KBM-7 (cell line): ENCODE measurements at regions not wholly inside any gene's neighbourhood (a gene's known extent, or its start where the extent isn't known, plus 50 kb on each side); places are given as distances from the start of the nearest gene placed in this dataset.

Experiments used
- DNase-seq: peaks from one replicate; pipeline ENCODE4 v3.0.0-alpha.2; 2015
- in situ Hi-C: fragments of 300-500 bp; cut with MboI; formaldehyde crosslinking; loops from 2 replicates; pipeline ENCODE4 v1.14.3; 2020; ENCODE audit warnings: low sequenced_read_pairs, low pct_unique_long_range_greater_than_20kb, mixed read lengths

- DNase-seq: peak; percentile 58
- in situ Hi-C loops: no loop called here
These were observed 508.6 kb downstream of the FLRT2 start for GRCh38 chr14:86038387-86039042.

- peak; percentile 37 for DNase-seq
- in situ Hi-C loops: no loop called here
These were observed 505.9 kb downstream of the FLRT2 start for GRCh38 chr14:86035882-86036281.

GRCh38 chr14:86027990-86028389 lies 498.0 kb downstream of the FLRT2 start:
- in situ Hi-C loops: no loop called here
- DNase-seq: no peak

- in situ Hi-C loops: no loop called here
- DNase-seq: no peak
These were observed 497.2 kb downstream of the FLRT2 start for GRCh38 chr14:86027144-86027543.

- no peak for DNase-seq
- in situ Hi-C loops: no loop called here
These were observed 492.2 kb downstream of the FLRT2 start for GRCh38 chr14:86022031-86022629.

- in situ Hi-C loops: no loop called here
- DNase-seq: no peak
These were observed 490.9 kb downstream of the FLRT2 start for GRCh38 chr14:86020841-86021240.

- in situ Hi-C loops: no loop called here
- DNase-seq: no peak
These were observed 486.0 kb downstream of the FLRT2 start for GRCh38 chr14:86015941-86016340.

GRCh38 chr14:86015511-86015910 lies 485.6 kb downstream of the FLRT2 start:
- DNase-seq: no peak
- in situ Hi-C loops: no loop called here

- no peak for DNase-seq
- in situ Hi-C loops: no loop called here
These were observed 483.7 kb downstream of the FLRT2 start for GRCh38 chr14:86013641-86014040.

GRCh38 chr14:86012461-86012860 lies 482.5 kb downstream of the FLRT2 start:
- in situ Hi-C loops: no loop called here
- no peak for DNase-seq

GRCh38 chr14:86003998-86004397 lies 474.1 kb downstream of the FLRT2 start:
- DNase-seq: no peak
- in situ Hi-C loops: no loop called here

- in situ Hi-C loops: no loop called here
- DNase-seq: no peak
These were observed 466.6 kb downstream of the FLRT2 start for GRCh38 chr14:85996551-85996950.

GRCh38 chr14:85991156-85991555 lies 461.2 kb downstream of the FLRT2 start:
- in situ Hi-C loops: no loop called here
- no peak for DNase-seq

- DNase-seq: no peak
- in situ Hi-C loops: no loop called here
These were observed 458.0 kb downstream of the FLRT2 start for GRCh38 chr14:85987907-85988306.

- in situ Hi-C loops: no loop called here
- DNase-seq: no peak
These were observed 457.3 kb downstream of the FLRT2 start for GRCh38 chr14:85987292-85987691.

GRCh38 chr14:85978582-85979250 lies 448.8 kb downstream of the FLRT2 start:
- no peak for DNase-seq
- in situ Hi-C loops: no loop called here

GRCh38 chr14:85974602-85975001 lies 444.7 kb downstream of the FLRT2 start:
- in situ Hi-C loops: no loop called here
- no peak for DNase-seq

- DNase-seq: no peak
- in situ Hi-C loops: no loop called here
These were observed 433.5 kb downstream of the FLRT2 start for GRCh38 chr14:85963486-85963885.

GRCh38 chr14:85960756-85961155 lies 430.8 kb downstream of the FLRT2 start:
- in situ Hi-C loops: no loop called here
- DNase-seq: peak; percentile 29

GRCh38 chr14:85959063-85959462 lies 429.1 kb downstream of the FLRT2 start:
- in situ Hi-C loops: no loop called here
- no peak for DNase-seq

GRCh38 chr14:85958069-85958468 lies 428.1 kb downstream of the FLRT2 start:
- in situ Hi-C loops: no loop called here
- no peak for DNase-seq
